Esophagus muscularis mucosa (tissue), 3 donors: ENCODE measurements at regions not wholly inside any gene's neighbourhood (a gene's known extent, or its start where the extent isn't known, plus 50 kb on each side); places are given as distances from the start of the nearest gene placed in this dataset.
"Not testable (repeated sequence)": the region's sequence is repeated elsewhere in the genome, so short reads cannot be mapped to it uniquely, and the experiment has no call there.

ENCODE experiments used
- POLR2A ChIP-seq: fragments of 450-650 bp; IDR thresholded peaks from one replicate; pipeline ENCODE4 v1.6.1; 2017; ENCODE audit warnings: antibody characterized with exemption, moderate library complexity, mild to moderate bottlenecking, low read depth
- POLR2AphosphoS5 ChIP-seq, 2 donors: sonication (generic); formaldehyde crosslinking; IDR thresholded peaks; one replicate each; pipeline ENCODE4 v1.6.1; 2017; ENCODE audit warnings: antibody characterized with exemption in 2 of 2
- TF ChIP-seq, protein P1 (sequence below), 3 experiments: fragments of 200-600 bp in 2 of 3; fragments of 450-650 bp in 1 of 3; sonication (generic) in 2 of 3; IDR thresholded peaks; one replicate each; pipeline ENCODE4 v1.5.1; 2017 to 2019; ENCODE audit warnings: antibody characterized with exemption in 3 of 3, mild to moderate bottlenecking in 2 of 3, moderate library complexity in 1 of 3

DNA sequence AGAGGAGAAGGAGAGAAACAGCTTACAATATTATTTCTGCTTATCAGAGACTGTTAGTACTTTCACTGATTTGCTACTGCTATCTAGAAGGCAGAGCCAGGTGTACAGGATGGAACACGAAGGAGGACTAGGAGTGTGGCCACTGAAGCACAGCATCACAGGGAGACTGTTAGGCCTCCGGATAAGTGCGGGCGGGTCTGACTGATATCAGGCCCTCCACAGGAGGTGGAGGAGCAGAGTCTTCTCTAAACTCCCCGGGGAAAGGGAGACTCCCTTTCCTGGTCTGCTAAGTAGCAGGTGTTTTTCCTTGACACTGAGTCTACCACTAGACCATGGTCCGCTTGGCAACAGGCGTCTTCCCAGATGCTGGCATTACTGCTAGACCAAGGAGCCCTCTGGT is 1065.2 kb downstream of the TMEM121 start:
- TF ChIP-seq, protein P1, sequence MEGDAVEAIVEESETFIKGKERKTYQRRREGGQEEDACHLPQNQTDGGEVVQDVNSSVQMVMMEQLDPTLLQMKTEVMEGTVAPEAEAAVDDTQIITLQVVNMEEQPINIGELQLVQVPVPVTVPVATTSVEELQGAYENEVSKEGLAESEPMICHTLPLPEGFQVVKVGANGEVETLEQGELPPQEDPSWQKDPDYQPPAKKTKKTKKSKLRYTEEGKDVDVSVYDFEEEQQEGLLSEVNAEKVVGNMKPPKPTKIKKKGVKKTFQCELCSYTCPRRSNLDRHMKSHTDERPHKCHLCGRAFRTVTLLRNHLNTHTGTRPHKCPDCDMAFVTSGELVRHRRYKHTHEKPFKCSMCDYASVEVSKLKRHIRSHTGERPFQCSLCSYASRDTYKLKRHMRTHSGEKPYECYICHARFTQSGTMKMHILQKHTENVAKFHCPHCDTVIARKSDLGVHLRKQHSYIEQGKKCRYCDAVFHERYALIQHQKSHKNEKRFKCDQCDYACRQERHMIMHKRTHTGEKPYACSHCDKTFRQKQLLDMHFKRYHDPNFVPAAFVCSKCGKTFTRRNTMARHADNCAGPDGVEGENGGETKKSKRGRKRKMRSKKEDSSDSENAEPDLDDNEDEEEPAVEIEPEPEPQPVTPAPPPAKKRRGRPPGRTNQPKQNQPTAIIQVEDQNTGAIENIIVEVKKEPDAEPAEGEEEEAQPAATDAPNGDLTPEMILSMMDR (IDR thresholded peaks at IDR 0.05): not testable (repeated sequence)
- TF ChIP-seq POLR2A; POLR2AphosphoS5 (IDR thresholded peaks at IDR 0.05): not testable (repeated sequence)
